GM12872 (cell line): ENCODE measurements at regions not wholly inside any gene's neighbourhood (a gene's known extent, or its start where the extent isn't known, plus 50 kb on each side); places are given as distances from the start of the nearest gene placed in this dataset.

Experiments used
- CTCF ChIP-seq: IDR thresholded peaks from 3 replicates; pipeline ENCODE4 v1.5.1; 2011; ENCODE audit warnings: low read depth, mild to moderate bottlenecking, low read length, moderate library complexity; ENCODE audit not compliant: insufficient read depth

DNA sequence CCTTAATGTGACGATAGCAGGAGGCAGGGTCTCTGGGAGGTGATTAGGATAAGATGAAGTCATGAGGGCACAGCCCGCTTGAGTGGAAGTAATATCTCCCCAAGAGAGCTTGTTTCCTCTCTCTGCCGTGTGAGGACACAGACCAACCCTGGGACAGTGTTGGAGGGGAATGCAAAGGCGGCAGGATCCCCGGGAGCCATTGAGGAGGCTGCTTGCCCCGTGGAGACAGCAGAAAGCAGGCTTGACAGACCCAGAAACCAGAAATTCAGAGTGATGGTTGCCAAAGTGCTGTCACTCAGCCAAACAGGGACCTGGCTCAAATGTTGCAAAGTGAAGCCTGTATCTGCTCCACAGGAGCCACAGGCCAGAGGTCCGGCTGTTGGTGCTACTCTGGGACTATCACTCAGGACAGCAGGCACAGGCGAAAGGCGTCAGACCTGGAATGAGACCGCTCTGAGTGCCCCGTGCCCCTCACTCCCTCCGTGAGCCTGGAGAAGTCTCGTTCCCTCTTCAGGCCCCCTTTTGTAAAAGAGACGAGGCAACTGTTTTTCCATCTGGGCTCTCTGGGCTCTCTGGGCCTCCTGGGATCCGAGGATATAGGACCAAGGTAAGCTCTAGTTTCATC lies 96.6 kb upstream of the VANGL1 start:
- TF ChIP-seq CTCF = no peak

DNA sequence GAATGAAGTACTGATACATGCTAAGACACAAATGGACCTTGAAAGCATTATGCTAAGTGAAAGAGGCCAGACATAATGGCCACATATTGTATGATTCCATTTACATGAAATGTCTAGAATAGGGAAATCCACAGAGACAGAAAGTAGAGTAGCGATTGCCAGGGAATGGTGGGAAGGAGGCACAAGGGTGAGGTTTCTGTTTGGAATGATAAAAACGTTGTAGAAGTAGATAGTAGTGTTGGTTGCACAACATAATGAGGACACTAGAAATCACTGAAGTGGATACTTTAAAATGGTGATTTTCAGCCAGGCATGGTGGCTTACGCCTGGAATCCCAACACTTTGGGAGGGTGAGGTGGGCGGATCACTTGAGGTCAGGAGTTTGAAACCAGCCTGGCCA lies 97.6 kb upstream of the VANGL1 start:
- no peak for TF ChIP-seq CTCF

GRCh38 chr1:115543247-115543646 lies 98.5 kb upstream of the VANGL1 start:
- no peak for TF ChIP-seq CTCF

DNA sequence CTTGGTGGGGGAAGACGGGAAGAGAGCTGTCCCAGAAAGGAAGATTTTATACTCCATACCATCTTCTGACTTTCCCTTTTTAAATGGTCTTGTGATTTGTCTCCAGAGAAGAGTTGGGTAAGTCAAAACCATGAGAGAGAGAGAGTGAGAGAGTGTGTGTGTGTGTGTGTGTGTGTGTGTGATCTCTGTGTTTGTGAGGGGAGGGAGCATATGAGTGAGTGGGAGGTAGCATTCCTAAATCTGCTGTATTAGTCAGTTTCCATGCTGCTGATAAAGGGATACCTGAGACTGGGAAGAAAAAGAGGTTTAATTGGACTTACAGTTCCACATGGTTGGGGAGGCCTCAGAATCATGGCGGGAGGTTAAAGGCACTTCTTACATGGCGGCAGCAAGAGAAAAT lies 102.0 kb upstream of the VANGL1 start:
- TF ChIP-seq CTCF = no peak

DNA sequence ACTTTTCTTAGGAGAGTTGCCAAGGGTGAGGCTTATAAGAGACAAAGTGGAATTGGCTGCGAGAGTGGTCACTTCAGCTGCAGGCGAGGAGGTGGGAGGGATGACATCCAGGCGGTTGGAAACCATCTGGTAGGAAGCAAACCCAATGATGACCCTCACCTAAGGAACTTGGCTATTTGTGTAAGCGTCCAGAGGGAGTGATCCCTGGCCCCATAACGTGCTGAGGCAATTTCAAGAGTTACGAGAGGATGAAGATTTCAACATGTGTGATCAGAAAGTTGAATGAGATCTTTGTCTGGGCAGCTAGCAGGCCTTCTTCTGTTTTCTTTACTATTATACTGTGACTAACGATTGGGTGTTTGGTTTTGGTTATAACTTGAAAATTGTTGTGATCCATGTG lies 102.7 kb upstream of the VANGL1 start:
- TF ChIP-seq CTCF = no peak

GRCh38 chr1:115538579-115538978 lies 103.2 kb upstream of the VANGL1 start:
- TF ChIP-seq CTCF = no peak

DNA sequence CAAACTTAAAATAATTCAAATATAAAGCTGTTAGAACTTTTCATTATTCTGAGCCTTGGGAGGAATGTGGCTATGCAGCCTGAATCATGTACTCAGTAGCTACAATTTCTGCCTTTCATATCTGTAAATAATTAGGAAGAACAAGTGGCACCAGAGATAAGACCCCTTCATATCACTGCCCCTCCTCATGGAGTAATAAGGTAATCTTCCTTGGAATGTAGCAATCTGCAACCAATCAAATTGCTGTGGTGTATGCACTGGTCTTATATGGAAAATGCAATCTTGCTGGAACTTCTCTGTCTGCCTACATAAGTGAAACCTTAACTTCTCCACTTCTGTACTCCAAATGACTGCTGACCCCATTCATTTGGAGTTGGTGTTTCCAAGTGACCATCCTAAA lies 104.4 kb upstream of the VANGL1 start:
- no peak for TF ChIP-seq CTCF
